K562 (cell line): ENCODE measurements at regions not wholly inside any gene's neighbourhood (a gene's known extent, or its start where the extent isn't known, plus 50 kb on each side); places are given as distances from the start of the nearest gene placed in this dataset.

Experiments used
- ATAC-seq: fragments of 200-7000 bp; cut with Tn5 transposase; 3 replicates; pipeline ENCODE4 v1.9.1; 2020; ENCODE audit warnings: moderate library complexity
- BruUV-seq: library from RNA; stranded (reverse); fragments of 400-500 nt; replicated peaks from 2 replicates; lab custom pipeline; 2021; lab: Mats Ljungman, UMichigan
- CTCF ChIA-PET: fragments of 300-600 bp; formaldehyde crosslinking; extraction: SDS; loops from one replicate; lab custom pipeline; 2021; ENCODE audit warnings: low intra/inter-chr PET ratio; lab: Yijun Ruan, JAX
- POLR2A ChIA-PET: fragments of 300-600, 350-650 bp; sonication (Branson Sonifier 250); formaldehyde crosslinking; extraction: SDS; loops from one replicate; lab custom pipeline; 2021; ENCODE audit warnings: antibody characterized with exemption, inconsistent platforms; lab: Yijun Ruan, JAX
- DNase-seq, 4 experiments: peaks; one replicate each; pipeline versions ENCODE4 v3.0.0 to v3.0.0-alpha.2; 2011 to 2018; ENCODE audit warnings: low spot score in 3 of 4, mixed read lengths in 3 of 4; ENCODE audit errors: extremely low read depth in 1 of 4
- FAIRE-seq: peaks from 2 replicates; lab custom pipeline; 2011; peaks lifted over from hg19 to GRCh38; lab: Jason Lieb, UNC
- H2AFZ ChIP-seq: 2 replicates; pipeline ENCODE4 v1.6.0; 2011; ENCODE audit warnings: low read depth, low read length, control low read depth, inconsistent platforms
- H3K27ac ChIP-seq: fragments of 200-600 bp; 3 replicates; pipeline ENCODE4 v1.8.0; 2011; ENCODE audit warnings: low read depth, mild to moderate bottlenecking, control low read depth, inconsistent platforms, low read length, moderate library complexity, mixed read lengths; ENCODE audit errors: extremely low read depth
- H3K27me3 ChIP-seq, 2 experiments: fragments of 300-600 bp in 1 of 2; 2 replicates in 1 of 2; 3 replicates in 1 of 2; pipeline versions ENCODE4 v1.6.0 to v1.8.0; 2011; ENCODE audit warnings: inconsistent platforms in 2 of 2, low read length in 2 of 2, mild to moderate bottlenecking in 1 of 2, mixed read lengths in 1 of 2, moderate library complexity in 1 of 2; ENCODE audit not compliant: control insufficient read depth in 2 of 2, insufficient read depth in 2 of 2
- H3K36me3 ChIP-seq: fragments of 300-600 bp; 3 replicates; pipeline ENCODE4 v1.8.0; 2011; ENCODE audit warnings: mild to moderate bottlenecking, low read length, inconsistent platforms; ENCODE audit not compliant: control insufficient read depth, insufficient read depth
- H3K4me1 ChIP-seq, 2 experiments: fragments of 200-600 bp in 1 of 2; replicated peaks in 1 of 2; 2 replicates in 1 of 2; 3 replicates in 1 of 2; pipeline versions ENCODE4 v1.5.1 to v1.8.0; 2011; ENCODE audit warnings: inconsistent platforms in 2 of 2, low read length in 2 of 2, mild to moderate bottlenecking in 1 of 2, mixed read lengths in 1 of 2, moderate library complexity in 1 of 2; ENCODE audit not compliant: control insufficient read depth in 2 of 2, insufficient read depth in 2 of 2
- H3K4me2 ChIP-seq: 2 replicates; pipeline ENCODE4 v1.6.1; 2011; ENCODE audit warnings: low read length, control low read depth, inconsistent platforms, mixed read lengths; ENCODE audit not compliant: insufficient read depth
- H3K4me3 ChIP-seq: fragments of 200-600 bp; sonication (generic), shearing (Covaris generic); 2 replicates; pipeline ENCODE4 v1.5.1; 2016; ENCODE audit warnings: control low read depth, inconsistent platforms
- H3K79me2 ChIP-seq: fragments of 200-600 bp; 3 replicates; pipeline ENCODE4 v1.8.0; 2011; ENCODE audit warnings: low read length, inconsistent platforms; ENCODE audit not compliant: control insufficient read depth, insufficient read depth
- H3K9ac ChIP-seq, 2 experiments: 2 replicates each; pipeline versions ENCODE4 v1.6.0 to v1.6.1; 2011; ENCODE audit warnings: low read depth in 2 of 2, low read length in 2 of 2, control low read depth in 1 of 2, inconsistent platforms in 1 of 2, mild to moderate bottlenecking in 1 of 2, mixed read lengths in 1 of 2; ENCODE audit not compliant: insufficient read depth in 1 of 2
- H3K9me1 ChIP-seq: one replicate; pipeline ENCODE4 v1.6.0; 2011; ENCODE audit warnings: inconsistent platforms, mild to moderate bottlenecking, low read length, moderate library complexity; ENCODE audit not compliant: control insufficient read depth, insufficient read depth
- H3K9me3 ChIP-seq: replicated peaks from 2 replicates; pipeline ENCODE4 v1.5.1; 2011; ENCODE audit warnings: low read depth, low read length, inconsistent platforms; ENCODE audit not compliant: control insufficient read depth, insufficient read depth
- H4K20me1 ChIP-seq: replicated peaks from 2 replicates; pipeline ENCODE4 v1.6.1; 2011; ENCODE audit warnings: low read length, inconsistent platforms, mixed read lengths; ENCODE audit not compliant: control insufficient read depth, insufficient read depth
- ZNF511 ChIP-seq: sonication (generic); formaldehyde crosslinking; IDR thresholded peaks from 2 replicates; pipeline ENCODE4 v1.8.0; 2022; ENCODE audit warnings: mild to moderate bottlenecking, missing genetic modification reagents
- WGBS: fragments of 100-300 bp; shearing (Covaris generic); methylation state at CpG from one replicate; pipeline ENCODE4 v1.1.6; 2016; ENCODE audit warnings: low coverage, mixed read lengths; ENCODE audit not compliant: insufficient coverage; ENCODE audit errors: missing lambda C conversion rate; 5-methylcytosine and 5-hydroxymethylcytosine counted together
- in situ Hi-C: fragments of 300-500 bp; cut with MboI; formaldehyde crosslinking; loops from 4 replicates; pipeline ENCODE4 v1.15.0; 2018; ENCODE audit warnings: inconsistent platforms, mixed read lengths
- intact Hi-C: fragments of 100-400 bp; cut with micrococcal nuclease; formaldehyde crosslinking; loops from 2 replicates; pipeline ENCODE4 v1.14.2; 2022
- TF ChIP-seq, protein P1 (sequence below): fragments of 450-650 bp; IDR thresholded peaks from 2 replicates; pipeline ENCODE4 v1.6.1; 2018; ENCODE audit not compliant: partially characterized antibody

DNA sequence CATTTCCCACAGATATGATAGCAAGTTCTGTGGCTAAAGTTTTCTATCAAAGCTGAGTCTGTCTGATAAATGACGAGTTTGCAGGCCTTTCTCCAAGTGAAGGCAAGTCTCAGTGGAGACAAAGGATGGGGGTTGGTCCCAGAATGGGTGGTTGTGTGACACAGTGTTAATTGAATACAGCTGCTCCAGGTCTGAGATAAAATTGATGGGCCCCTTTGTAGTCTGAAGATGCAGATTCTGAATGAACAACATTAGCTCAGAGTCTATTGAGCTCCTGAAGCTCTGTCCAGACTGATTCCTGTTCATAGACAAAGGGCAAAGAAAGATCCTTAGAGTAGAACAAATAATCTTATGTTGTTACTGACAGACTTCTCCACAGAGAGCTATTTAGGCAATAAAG, 296.9 kb upstream of the CYRIA start:
- no peak for DNase-seq
- WGBS, result 9% methylated on average over 1 of the region's 1 CpG
- H3K4me1 ChIP-seq, result no peaks in the 10 kb centered on the region
- H3K27ac ChIP-seq, result no peak overlapping the region
- ATAC-seq, result no peak
- no peaks in the 10 kb centered on the region for H3K9me3 ChIP-seq
- in situ Hi-C loops, result no loop called here
- H3K27me3 ChIP-seq, result no peaks in the 10 kb centered on the region
- POLR2A ChIA-PET, result interaction anchor here (0.6 to 0.9 kb wide), 2 partner anchors 14 to 264 kb away, joined by 3 read pairs; no protein-coding TSS in a partner anchor
- no peak overlapping the region for H3K9ac ChIP-seq
- no peaks in the 10 kb centered on the region for H3K79me2 ChIP-seq
- no TSS peak for BruUV-seq
- TF ChIP-seq ZNF511 (CRISPR knock-in tag), result no peak
- TF ChIP-seq, protein P1, sequence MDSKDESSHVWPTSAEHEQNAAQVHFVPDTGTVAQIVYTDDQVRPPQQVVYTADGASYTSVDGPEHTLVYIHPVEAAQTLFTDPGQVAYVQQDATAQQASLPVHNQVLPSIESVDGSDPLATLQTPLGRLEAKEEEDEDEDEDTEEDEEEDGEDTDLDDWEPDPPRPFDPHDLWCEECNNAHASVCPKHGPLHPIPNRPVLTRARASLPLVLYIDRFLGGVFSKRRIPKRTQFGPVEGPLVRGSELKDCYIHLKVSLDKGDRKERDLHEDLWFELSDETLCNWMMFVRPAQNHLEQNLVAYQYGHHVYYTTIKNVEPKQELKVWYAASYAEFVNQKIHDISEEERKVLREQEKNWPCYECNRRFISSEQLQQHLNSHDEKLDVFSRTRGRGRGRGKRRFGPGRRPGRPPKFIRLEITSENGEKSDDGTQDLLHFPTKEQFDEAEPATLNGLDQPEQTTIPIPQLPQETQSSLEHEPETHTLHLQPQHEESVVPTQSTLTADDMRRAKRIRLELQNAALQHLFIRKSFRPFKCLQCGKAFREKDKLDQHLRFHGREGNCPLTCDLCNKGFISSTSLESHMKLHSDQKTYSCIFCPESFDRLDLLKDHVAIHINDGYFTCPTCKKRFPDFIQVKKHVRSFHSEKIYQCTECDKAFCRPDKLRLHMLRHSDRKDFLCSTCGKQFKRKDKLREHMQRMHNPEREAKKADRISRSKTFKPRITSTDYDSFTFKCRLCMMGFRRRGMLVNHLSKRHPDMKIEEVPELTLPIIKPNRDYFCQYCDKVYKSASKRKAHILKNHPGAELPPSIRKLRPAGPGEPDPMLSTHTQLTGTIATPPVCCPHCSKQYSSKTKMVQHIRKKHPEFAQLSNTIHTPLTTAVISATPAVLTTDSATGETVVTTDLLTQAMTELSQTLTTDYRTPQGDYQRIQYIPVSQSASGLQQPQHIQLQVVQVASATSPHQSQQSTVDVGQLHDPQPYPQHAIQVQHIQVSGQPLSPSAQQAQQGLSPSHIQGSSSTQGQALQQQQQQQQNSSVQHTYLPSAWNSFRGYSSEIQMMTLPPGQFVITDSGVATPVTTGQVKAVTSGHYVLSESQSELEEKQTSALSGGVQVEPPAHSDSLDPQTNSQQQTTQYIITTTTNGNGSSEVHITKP, result no peak
- TF ChIP-seq, all 486 proteins: peak for 0
- H3K4me2 ChIP-seq, result no peak overlapping the region
- H3K9me1 ChIP-seq, result no peaks in the 10 kb centered on the region
- intact Hi-C loops, result no loop called here
- no peak overlapping the region for H2AFZ ChIP-seq
- peak; percentile 23 for FAIRE-seq
- no peaks in the 10 kb centered on the region for H3K36me3 ChIP-seq
- CTCF ChIA-PET, result no interaction called here
- no peak overlapping the region for H3K4me3 ChIP-seq
- H4K20me1 ChIP-seq, result no peaks in the 10 kb centered on the region
